IPS DF 6.9 (cell line): ENCODE measurements at regions not wholly inside any gene's neighbourhood (a gene's known extent, or its start where the extent isn't known, plus 50 kb on each side); places are given as distances from the start of the nearest gene placed in this dataset.

ENCODE experiments used
- DNase-seq: peaks from one replicate; pipeline ENCODE4 v3.0.0-alpha.2; 2013; ENCODE audit warnings: low read depth, low spot score
- H3K27ac ChIP-seq: one replicate; pipeline ENCODE4 v1.5.1; 2013; ENCODE audit warnings: low read length, control low read depth
- H3K27me3 ChIP-seq: 2 replicates; pipeline ENCODE4 v1.6.1; 2013; ENCODE audit warnings: mild to moderate bottlenecking, low read length; ENCODE audit not compliant: control insufficient read depth, insufficient read depth
- H3K36me3 ChIP-seq: 2 replicates; pipeline ENCODE4 v1.6.1; 2013; ENCODE audit warnings: low read length; ENCODE audit not compliant: control insufficient read depth, insufficient read depth
- H3K4me1 ChIP-seq: 2 replicates; pipeline ENCODE4 v1.6.1; 2013; ENCODE audit warnings: low read length; ENCODE audit not compliant: control insufficient read depth, insufficient read depth
- H3K4me3 ChIP-seq: 2 replicates; pipeline ENCODE4 v1.5.1; 2013; ENCODE audit warnings: mild to moderate bottlenecking, low read length
- H3K9me3 ChIP-seq: 2 replicates; pipeline ENCODE4 v1.6.1; 2013; ENCODE audit warnings: low read length, inconsistent platforms; ENCODE audit not compliant: control insufficient read depth, insufficient read depth
- WGBS: extraction: QIAGEN DNeasy Blood & Tissue Kit; methylation state at CpG from one replicate; pipeline ENCODE4 v1.1.7; 2013; ENCODE audit warnings: mixed read lengths, missing lambda C conversion rate; ENCODE audit not compliant: insufficient read length, insufficient coverage; 5-methylcytosine and 5-hydroxymethylcytosine counted together

DNA sequence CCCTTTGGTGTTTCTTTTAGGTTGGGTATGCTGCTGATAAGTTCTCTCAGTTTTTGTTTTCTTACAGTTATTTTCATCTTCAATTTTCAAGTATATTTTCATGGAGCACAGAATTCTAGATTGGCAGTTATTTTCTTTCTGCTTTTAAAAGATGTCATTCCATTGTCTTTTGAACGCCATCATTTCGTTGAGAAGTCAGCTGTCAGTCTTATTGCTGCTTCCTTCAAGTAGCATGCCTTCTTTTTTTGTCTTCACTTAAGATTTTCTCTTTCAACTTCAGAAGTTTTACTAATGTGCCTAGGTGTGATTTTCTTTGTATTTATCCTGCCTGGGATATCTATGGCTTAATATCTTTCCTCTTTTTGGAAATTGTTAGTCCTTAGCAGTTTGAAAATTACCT lies 262.2 kb upstream of the PMFBP1 start:
- Histone ChIP-seq H3K4me3 (no peak overlapping the region), H3K9me3 (no peaks in the 10 kb centered on the region; the same call in 1 of the 2 replicates), H3K27me3 (no peaks in the 10 kb centered on the region), H3K27ac (no peak overlapping the region), H3K4me1 (no peaks in the 10 kb centered on the region), H3K36me3 (no peaks in the 10 kb centered on the region)
- no CpG with 5 or more reads among the region's 2 CpGs for WGBS
- peak; percentile 27 for DNase-seq

DNA sequence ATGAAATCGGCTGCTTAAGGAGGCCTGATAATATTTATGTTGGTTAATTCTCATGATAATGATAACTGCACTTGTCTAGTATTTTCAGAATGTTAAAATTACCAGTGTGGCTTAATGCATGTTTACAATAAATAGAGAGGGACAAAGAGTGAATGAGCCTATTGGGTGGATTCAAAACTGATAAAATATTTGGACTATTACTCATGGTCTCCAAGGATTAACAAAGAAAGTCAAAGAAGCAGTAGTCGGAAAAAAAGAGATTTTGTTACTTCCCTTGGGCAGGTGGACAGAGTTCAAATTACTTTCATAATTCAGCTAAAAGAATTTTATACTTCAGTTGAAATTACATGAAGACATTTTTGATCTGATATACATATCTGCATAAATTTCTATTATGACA lies 258.2 kb upstream of the PMFBP1 start:
- H3K4me1 ChIP-seq: no peaks in the 10 kb centered on the region
- no peaks in the 10 kb centered on the region for H3K27me3 ChIP-seq
- no peak overlapping the region for H3K27ac ChIP-seq
- DNase-seq: no peak
- H3K9me3 ChIP-seq: no peaks in the 10 kb centered on the region; the same call in 1 of the 2 replicates
- H3K4me3 ChIP-seq: no peak overlapping the region
- no CpG with 5 or more reads among the region's 2 CpGs for WGBS
- H3K36me3 ChIP-seq: no peaks in the 10 kb centered on the region

DNA sequence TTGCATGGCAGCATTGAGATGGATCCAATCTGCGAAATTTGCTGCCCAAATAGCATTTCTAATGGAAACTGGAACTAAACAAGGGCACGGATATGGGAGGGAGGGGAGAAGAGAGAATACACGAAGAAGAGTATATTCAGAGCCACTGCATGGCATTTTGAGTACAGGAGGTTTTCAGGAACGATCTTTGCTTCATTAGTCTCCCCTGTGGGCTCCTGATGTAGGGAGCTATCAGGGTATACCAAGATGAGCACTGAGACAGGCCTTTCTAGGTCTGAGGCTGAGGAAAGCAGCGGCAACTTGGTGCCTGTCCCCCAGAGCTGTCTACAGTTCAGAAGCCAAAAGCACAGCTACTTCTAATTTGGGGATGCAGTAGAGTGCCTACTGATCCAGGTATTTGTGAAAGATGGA lies 257.7 kb upstream of the PMFBP1 start:
- Histone ChIP-seq H3K9me3 (no peaks in the 10 kb centered on the region; the same call in 1 of the 2 replicates), H3K4me1 (no peaks in the 10 kb centered on the region), H3K36me3 (no peaks in the 10 kb centered on the region), H3K27me3 (no peaks in the 10 kb centered on the region), H3K4me3 (no peak overlapping the region), H3K27ac (no peak overlapping the region)
- WGBS: no CpG with 5 or more reads among the region's 5 CpGs
- no peak for DNase-seq

DNA sequence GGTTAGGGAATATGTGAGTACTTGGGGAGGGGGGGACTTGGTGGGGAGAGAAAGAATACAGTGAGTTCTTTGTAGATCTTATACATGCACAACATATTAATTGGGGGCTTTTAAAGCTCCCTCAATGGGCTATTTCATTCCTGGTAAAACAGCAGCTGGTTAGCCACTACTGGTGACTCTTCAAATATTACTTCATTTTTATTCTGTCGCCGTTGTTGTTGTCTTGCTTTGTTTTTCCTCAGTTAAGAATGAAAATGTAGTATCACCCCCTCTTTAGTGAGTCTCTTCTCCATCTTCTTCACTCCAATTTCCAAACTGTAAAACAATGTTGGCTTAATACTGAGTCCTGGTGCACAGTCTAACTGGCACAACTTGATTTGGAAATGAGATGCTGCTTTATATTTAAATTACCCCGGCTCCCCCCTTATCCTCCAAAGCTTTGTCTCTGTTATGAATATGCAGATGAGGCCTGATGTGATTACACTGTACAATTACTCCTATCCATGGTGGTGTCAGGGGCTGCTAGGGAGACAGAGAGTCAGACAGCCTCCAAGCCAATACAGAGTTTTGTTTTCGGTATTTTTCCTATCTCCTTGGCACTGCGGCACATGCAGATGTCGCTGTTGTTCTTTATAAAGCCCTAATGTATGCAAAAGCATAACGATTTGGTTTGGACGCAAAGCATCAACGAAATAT lies 256.9 kb upstream of the PMFBP1 start:
- DNase-seq: no peak
- no peaks in the 10 kb centered on the region for H3K9me3 ChIP-seq
- H3K4me3 ChIP-seq: no peak overlapping the region
- no peaks in the 10 kb centered on the region for H3K27me3 ChIP-seq
- no peaks in the 10 kb centered on the region for H3K36me3 ChIP-seq
- H3K27ac ChIP-seq: no peak overlapping the region
- no peaks in the 10 kb centered on the region for H3K4me1 ChIP-seq
- WGBS: no CpG with 5 or more reads among the region's 9 CpGs

DNA sequence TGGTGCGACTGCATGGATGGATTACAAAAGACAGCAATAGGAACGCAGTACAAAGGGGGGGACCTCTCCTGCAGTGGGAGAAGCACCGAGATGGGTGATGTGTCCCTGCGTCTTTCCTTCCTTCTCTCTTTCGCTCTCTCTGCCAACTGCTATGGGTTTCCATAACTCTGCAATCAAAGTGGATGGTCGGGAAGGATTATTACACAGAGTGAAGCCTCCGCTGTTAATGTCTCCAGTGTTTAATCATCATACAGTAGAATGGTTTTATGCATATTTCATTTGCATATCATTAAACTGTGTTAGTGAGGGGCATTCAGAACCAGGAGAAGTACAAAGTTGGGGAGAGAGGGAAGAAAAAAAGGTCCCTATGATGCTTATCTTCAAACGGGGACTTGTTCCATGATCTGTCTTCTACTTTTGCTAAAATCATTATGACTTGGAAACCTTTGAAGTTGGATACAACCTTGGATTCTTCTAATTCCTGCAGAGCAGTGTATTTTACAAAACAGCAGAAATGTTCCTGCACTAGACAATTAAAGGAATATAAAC lies 255.9 kb upstream of the PMFBP1 start:
- no peak overlapping the region for H3K27ac ChIP-seq
- H3K36me3 ChIP-seq: no peaks in the 10 kb centered on the region
- WGBS: no CpG with 5 or more reads among the region's 8 CpGs
- H3K27me3 ChIP-seq: no peaks in the 10 kb centered on the region
- H3K9me3 ChIP-seq: no peaks in the 10 kb centered on the region
- H3K4me1 ChIP-seq: no peaks in the 10 kb centered on the region
- no peak overlapping the region for H3K4me3 ChIP-seq
- DNase-seq: no peak

DNA sequence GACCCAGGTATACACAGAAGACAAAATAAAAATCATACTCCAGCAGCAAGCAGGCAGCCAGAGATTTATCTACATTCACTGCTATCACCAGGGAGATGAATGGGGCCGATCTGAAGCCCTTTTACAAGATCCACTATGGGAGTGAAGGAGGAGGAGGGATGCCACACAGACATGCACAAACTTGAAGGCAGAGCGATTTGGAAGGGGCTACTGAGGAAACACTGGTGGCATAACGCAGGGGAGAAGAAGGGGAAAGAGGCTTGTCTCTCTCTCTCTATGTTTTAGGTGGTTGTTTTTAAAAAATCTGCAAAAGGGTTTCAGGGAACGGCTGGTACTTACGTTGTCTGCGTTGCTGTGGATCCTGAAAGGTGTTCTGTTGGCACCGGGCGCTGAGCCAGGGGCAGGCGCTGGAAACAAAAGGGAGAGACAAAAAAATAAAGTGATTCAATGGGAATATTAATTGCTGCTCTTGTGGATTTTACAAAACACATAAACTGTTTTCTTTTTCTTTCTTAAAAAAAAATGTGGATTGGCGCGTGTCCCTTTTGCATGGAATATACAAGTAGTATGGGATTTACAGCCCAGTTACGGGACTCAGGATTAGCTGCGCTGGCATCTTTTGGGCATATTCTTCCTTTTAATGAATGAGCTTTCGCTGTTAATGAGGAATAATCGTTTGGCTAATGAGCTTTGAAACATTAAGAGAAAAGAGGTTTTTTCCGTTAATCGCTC lies 255.3 kb upstream of the PMFBP1 start:
- DNase-seq: no peak
- WGBS: no CpG with 5 or more reads among the region's 17 CpGs
- Histone ChIP-seq H3K27ac (no peak overlapping the region), H3K27me3 (no peaks in the 10 kb centered on the region), H3K4me1 (no peaks in the 10 kb centered on the region), H3K9me3 (no peaks in the 10 kb centered on the region), H3K36me3 (no peaks in the 10 kb centered on the region), H3K4me3 (no peak overlapping the region)

DNA sequence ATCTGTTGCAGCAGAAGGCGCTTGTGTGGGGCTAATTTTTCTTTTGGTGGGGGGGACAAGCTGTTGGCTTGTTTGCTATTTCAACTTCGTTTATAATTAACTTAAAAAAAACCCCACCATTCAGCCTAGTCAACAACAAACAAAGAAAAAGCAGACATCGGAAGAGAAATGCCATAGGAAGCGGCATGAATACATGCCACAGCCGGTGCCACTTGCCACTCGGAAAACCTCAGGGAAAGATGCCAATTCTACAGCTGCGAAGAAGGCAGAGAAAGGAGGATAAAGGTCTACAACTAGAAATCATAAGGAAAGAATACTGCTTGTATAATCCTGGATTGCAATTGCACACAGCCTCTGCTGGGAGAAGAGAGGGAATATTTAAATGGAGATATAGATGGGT lies 254.4 kb upstream of the PMFBP1 start:
- Histone ChIP-seq H3K27me3 (no peaks in the 10 kb centered on the region), H3K27ac (no peak overlapping the region), H3K4me1 (no peaks in the 10 kb centered on the region), H3K9me3 (no peaks in the 10 kb centered on the region), H3K36me3 (no peaks in the 10 kb centered on the region), H3K4me3 (no peak overlapping the region)
- no peak for DNase-seq
- no CpG with 5 or more reads among the region's 7 CpGs for WGBS

DNA sequence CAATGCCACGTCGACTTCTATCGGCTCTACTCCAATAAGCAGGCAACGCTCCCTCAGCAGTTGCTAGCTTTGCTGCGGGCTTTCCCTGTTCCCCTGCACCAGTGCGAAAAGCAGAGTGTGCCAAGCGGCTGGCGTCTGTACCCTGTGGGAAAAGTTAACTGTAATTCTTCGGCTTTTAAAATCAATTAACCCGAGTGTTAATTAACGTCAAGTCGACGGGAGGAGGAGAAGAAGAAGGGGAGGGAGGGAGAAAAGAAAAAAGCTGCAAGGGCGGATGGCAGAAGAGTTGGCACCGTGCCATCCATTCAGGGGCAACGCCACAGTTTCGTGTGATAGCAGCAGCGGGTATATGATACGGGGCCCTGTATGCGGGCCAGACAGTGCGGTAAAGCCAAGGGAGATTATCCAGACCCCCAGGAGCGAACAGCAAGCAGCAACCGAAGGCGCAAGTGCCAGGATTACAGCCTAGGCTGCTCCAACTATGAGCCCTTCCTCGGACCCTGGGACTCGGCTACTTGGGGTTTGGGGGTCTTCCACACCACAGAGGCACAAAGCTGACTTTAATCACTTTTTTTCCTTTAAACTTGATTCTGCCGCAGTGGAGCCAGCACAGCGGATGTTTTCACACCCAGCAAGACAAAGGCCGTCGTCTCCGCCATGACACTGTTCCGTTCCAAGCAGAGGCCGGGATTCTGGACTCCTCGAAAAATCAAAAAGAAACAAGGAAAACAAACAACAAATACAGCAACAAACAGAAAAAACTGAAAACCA lies 253.8 kb upstream of the PMFBP1 start:
- WGBS: no CpG with 5 or more reads among the region's 34 CpGs
- H3K9me3 ChIP-seq: no peaks in the 10 kb centered on the region
- no peaks in the 10 kb centered on the region for H3K36me3 ChIP-seq
- no peak overlapping the region for H3K27ac ChIP-seq
- H3K4me3 ChIP-seq: no peak overlapping the region
- no peak for DNase-seq
- no peaks in the 10 kb centered on the region for H3K4me1 ChIP-seq
- no peaks in the 10 kb centered on the region for H3K27me3 ChIP-seq

DNA sequence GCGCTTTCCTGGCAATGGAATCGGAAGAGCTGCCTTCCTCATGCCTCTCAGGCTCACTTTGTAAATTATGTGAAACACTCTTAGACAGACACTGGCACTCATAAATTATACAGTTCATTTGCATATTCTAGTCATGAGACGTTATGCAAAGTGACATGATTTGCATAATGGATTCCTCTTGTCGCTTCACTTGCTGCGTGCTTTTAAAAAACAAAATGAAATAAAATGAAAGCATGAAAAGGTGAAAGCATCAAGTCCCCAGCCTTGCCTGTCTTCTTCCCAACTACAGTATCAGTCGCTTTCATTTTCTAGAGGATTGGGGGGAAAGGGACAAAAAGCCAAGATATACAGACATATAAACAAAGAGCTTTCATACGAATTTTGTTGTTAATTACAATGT lies 252.8 kb upstream of the PMFBP1 start:
- no CpG with 5 or more reads among the region's 7 CpGs for WGBS

DNA sequence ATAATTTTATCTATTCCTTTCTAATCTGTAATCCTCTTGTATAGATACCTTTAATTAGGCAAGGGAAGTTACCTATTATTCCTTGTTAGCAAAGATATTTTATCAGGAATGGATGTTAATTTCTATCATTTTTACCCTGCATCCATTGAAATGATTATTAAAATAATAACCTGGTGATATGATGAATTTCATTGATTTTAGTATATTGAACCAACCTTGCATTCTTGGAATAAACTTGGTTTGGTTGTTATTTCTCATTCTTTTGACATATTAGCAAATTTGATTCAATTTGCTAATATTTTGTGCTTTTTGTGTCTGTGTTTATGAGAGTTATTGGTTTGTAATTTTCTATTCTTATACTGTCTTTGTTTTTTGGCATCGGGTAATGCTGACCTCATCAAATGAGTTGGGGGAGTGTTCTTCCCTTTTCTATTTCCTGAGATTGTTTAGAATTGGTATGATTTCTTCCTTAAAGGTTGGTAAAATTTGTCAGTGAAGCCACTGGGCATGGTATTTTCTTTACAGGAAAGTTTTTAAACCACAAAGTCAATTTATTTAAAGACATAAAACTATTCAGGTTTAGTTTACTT lies 250.4 kb upstream of the PMFBP1 start:
- no peak overlapping the region for H3K4me3 ChIP-seq
- no peaks in the 10 kb centered on the region for H3K4me1 ChIP-seq
- DNase-seq: no peak
- H3K27ac ChIP-seq: no peak overlapping the region
- WGBS: no CpG with 5 or more reads among the region's 1 CpG
- H3K27me3 ChIP-seq: no peaks in the 10 kb centered on the region
- no peaks in the 10 kb centered on the region for H3K9me3 ChIP-seq
- no peaks in the 10 kb centered on the region for H3K36me3 ChIP-seq

More for the DNA sequence above, 252.8 kb upstream of the PMFBP1 start:
- Histone ChIP-seq H3K36me3 (no peaks in the 10 kb centered on the region), H3K4me1 (no peaks in the 10 kb centered on the region), H3K27me3 (no peaks in the 10 kb centered on the region), H3K4me3 (no peak overlapping the region), H3K27ac (no peak overlapping the region), H3K9me3 (no peaks in the 10 kb centered on the region)
- no peak for DNase-seq
